GM08714 (cell line): ENCODE measurements at regions not wholly inside any gene's neighbourhood (a gene's known extent, or its start where the extent isn't known, plus 50 kb on each side); places are given as distances from the start of the nearest gene placed in this dataset.

Experiments
- H3K4me3 ChIP-seq: fragments of 200-500 bp; sonication (Bioruptor generic); 2 replicates; pipeline ENCODE4 v1.5.1; 2014; ENCODE audit warnings: mild to moderate bottlenecking, low read length, inconsistent platforms
- ZNF274 ChIP-seq: IDR thresholded peaks from 2 replicates; pipeline ENCODE4 v1.6.1; 2012; ENCODE audit warnings: mild to moderate bottlenecking, low read depth, low read length

DNA sequence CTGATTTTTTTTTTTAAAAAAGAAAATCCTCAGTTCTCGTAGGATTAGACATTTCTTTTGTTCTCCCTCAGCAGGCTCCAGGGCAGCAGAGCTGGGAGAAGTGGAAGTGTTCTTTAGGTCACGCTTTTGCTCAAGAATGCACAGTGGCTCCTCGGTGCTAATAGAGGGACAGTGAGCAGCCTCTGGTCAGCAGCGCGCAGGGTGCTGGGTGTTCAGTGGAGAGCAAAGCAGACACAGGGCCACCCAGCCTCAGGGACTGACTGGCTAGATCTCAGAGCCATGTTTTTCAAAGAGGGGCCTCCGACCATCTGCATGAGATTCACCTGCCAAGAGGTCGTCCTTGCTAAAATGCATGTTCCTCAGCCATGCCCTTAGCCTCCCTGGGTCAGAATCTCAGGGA is 218.8 kb downstream of the HAUS1 start:
- TF ChIP-seq ZNF274, result no peak
- no peak overlapping the region for H3K4me3 ChIP-seq

DNA sequence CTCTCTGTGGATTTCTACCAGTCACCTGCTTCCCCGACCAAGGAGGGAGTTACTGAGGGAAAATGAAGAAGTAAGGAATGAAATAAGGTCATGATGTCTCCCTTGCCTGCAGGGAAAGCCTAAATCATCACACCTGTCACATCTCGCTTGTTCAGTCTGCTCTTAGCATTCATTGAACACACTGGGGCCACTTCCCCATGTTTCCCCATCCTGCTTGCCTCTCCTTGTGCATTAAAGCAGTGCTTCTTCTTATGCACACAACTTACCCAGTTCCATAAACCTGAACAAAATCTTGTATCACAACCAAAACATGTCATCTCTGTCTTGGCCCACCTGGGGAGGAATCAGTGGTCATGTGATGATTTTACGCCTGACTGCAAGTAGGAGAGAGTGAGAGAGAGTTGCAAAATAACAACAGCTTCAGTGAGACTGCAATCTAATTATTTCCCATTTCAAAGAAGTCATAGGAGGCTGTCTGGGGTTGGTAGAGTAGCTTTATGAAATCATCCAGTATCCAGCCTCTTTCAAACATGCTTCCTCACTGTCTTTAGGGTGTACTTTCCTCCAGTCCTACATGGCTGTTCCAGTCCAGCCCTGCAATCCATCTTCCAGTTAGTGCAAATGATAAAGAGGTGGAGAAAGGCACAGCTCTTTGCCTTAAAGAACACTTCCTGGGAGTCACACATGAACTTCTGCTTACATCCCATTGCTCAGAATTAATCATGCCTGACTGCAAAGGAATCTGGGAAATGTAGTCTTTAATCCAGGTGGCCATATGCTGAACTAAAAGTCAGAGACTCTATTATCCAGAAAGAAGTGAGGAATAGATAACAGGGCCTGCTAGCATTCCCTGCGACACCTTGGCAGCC is 220.1 kb downstream of the HAUS1 start:
- no peak for TF ChIP-seq ZNF274

DNA sequence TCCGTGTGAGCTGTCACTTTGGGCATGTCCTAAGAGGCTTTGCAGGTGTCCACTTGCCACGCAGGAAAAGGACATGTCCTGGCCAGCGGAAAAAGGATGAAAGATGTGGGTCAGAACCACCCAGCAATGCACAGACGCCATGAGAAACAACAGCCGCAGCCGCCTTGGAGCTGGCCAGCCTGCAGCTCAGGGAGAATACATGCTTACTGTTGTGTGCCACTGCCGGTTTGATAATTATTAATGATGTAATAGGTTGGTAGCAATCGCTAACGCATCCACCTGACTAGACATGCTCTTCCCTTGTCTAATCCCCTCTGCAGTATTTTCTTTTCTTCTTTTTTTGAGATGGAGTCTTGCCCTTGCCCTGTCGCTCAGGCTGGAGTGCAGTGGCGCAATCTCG is 221.7 kb downstream of the HAUS1 start:
- no peak overlapping the region for H3K4me3 ChIP-seq
- TF ChIP-seq ZNF274, result no peak

More for the DNA sequence above, 220.1 kb downstream of the HAUS1 start:
- no peak overlapping the region for H3K4me3 ChIP-seq

DNA sequence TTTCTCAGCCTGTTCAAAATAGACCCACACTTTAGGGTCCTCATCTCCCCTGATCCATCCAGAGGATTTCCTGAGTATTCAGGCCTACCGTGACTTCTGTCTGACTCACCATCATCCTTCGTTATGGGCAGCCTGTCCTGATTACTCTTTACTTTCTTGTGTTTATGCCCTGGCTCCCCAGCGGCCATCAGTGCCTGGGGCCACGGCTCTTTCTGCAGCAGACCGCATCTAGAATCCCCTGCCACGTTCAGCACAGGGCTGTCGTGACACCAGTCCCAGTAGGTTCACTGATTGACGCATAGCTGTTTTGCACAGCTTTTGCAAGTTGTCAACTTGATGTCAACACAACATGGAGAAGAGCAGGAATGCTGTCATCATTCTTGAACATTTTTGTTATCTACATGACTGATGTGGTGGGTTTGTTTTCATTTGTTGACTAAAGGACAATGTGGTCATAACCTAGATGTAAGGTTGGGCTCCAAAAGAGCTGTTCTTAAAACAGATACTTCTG is 225.6 kb downstream of the HAUS1 start:
- TF ChIP-seq ZNF274, result no peak

DNA sequence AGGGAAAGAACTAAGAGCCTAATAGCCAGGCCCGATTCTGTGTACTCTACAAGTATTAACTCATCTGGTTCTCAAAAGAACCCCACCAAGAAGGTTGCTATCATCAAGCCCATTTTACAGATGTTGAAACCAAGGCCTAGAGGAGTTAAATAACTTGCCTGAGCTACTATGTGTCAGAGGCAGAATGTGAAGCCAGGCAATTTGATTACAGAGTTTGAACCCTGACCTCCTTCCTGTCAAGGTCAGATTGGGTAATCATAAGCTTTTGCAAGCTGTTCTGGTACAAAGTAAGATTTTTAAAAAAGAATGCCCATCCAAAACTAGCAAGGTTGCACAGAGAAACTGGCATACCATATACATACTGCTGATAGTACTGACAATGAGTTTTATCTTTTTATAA is 227.1 kb downstream of the HAUS1 start:
- TF ChIP-seq ZNF274, result no peak

More for the DNA sequence above, 225.6 kb downstream of the HAUS1 start:
- no peak overlapping the region for H3K4me3 ChIP-seq

DNA sequence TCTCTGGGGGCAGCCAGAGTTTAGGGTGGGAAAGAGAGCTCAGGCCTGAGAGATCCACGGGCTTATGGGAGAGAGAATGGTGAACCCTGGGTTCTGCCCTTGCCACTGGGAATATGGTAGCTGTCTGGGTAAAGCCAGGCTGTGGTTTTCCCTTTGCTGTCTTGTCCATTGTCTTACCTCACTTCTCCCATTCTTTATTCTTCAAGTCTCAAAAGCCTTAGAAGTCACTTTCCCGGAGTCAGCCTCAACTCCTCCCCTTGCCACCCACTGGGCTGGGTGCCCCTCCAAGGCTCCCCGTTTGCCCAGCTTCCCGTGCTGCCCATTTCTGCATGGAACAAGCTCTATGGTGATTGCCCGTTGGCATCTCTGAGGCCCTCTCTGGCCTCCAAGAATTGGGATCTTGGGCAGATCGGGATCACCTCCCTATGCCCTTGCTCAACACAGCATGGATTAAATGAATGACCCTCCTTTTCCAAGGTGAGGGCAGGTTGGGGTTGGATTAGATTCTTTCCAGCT is 228.2 kb downstream of the HAUS1 start:
- no peak overlapping the region for H3K4me3 ChIP-seq
- no peak for TF ChIP-seq ZNF274

More for the DNA sequence above, 227.1 kb downstream of the HAUS1 start:
- no peak overlapping the region for H3K4me3 ChIP-seq

DNA sequence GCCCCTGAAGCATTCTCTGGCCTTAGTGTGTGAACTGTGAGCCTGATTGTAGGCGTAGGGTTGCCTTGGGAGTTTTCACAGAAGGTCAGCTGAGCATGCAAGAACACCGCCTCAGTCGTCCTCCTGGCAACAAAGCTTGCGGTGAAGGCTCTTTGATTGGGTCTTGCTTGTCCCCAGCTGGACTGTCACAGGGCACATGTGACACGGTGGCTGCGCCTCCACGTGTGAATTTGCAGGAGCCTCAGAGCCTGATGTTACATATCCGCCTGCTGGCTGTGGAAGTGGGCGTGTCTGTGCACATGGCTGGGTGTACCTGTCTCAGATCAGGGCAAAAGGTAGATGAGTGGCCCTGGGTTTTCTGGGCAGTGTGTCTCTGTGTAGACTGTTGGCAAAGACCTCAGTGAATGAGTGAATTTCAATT is 228.7 kb downstream of the HAUS1 start:
- H3K4me3 ChIP-seq, result no peak overlapping the region
- TF ChIP-seq ZNF274, result no peak

DNA sequence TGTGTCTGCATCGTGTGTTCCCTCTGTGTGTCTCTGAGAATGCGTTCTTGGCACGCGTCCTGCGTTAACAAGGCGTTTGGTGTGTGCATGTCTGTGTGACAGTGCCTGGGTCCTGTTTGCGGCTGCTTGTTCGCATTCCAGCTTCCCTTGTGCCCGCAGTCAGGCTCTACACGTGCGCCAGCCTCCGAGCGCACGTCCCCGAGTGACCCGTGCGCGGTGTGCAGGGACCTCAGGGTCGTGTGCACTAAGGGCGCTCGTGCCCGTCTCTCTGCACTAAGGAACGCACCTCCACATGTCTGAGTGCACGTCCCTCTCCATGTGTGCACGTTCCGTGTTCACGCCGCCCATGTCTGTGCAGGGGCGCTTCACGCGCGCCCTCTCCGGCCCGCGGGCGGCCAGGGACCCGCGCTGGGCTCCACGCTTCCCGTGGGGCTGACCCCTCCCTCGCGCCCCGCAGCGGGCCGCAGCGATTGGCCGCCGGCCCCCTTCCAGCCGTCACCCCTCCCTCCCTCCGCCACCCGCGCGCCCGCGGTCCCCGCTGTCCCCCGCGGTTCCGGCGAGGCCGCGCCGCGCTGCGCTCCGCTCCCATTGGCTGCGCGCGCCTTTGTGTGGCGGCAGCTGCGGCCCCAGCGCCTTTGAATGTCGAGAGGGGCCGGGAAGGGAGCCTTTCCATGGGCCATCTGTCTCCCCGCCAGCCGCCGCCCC is 229.4 kb downstream of the HAUS1 start:
- H3K4me3 ChIP-seq, result peak overlapping the region; percentile 38; the same call in 1 of the 2 replicates
- TF ChIP-seq ZNF274, result no peak

DNA sequence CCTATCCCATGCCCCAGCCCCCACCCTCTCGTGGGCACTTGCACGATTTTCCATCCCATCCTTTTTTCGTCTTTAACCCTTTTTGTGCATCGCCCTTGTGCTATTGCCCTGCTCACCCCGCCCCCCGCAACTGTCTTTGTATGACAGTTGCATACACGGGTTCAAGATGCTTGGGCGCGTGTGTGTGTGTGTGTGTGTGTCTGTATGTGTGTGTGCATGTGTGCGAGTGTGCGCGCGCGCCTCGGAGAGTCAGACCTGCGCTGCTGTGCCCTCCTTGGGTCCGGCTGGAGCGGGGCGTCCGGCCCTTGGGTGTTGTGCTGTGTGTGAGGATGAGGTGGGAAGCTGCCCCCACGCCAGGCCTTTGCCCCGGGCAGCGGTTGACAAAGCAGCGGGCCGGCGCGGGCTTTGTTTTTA is 230.7 kb downstream of the HAUS1 start:
- TF ChIP-seq ZNF274, result no peak
- peak overlapping the region; percentile 55; the same call in 1 of the 2 replicates for H3K4me3 ChIP-seq

DNA sequence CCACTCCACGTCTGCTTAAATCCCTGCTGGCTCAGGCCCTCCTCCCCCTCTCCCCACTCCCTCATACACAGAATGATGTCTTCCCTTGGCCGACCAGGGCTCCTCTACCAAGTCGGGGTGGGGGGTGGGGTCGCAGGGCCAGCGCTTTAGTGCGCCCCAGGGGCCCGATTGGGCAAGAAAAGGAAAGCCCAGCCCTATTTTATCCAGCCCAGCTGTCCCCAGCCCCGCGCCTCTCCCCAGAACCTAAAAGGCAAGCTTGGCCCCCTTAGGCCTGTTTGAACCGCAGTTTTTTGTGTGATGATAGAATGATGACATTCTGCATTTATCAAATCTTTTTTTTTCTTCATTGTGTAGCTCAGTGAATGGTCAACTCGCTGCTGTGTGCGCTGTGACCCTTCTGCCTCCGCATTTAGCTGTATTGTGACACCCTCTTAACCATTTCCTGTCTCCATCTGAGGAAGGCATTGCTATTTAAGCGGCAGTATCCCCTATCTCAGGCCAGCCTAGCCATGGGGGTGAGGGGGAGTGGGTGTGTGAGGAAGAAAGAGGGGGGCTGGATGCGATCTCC is 231.4 kb downstream of the HAUS1 start:
- TF ChIP-seq ZNF274, result no peak
- no peak overlapping the region for H3K4me3 ChIP-seq

DNA sequence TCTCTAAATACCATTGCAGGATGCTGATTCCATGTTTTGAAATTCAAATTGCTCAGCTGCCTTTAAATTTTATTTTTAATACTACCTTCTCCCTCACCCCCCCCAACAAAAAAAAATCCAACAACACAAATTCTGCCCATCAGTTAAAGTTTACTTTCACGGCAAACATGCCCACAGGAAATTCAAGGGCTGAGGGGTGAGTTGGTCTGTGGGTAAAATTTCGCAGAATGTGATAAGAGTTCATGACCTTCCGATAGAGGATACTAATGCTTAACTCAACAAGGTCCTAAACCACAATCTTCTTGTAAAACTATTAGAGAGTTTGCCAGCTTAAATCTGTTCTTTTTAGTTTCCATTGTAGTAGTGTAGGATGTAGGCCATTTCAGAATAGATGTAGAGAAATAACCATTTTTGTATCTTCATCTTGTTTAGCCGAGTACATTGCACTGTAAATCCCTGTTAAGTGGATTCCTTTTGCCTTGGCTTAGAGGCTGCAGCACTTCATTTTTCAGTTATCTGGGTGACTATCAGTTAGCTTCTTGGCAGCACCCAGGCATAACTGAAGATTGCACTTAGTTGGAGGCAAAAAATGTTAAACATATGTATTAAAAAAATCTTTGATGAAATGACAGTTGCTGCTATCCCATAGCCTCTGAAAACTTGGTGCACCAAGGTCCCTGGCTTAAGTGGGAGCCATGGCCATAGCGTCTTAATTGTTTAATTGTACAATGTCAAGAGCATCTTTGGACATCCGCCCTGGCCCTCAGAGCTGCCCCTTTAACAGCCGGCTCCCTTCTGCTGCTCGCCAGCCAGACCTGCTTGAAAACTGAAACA is 232.3 kb downstream of the HAUS1 start:
- H3K4me3 ChIP-seq, result no peak overlapping the region
- TF ChIP-seq ZNF274, result no peak

DNA sequence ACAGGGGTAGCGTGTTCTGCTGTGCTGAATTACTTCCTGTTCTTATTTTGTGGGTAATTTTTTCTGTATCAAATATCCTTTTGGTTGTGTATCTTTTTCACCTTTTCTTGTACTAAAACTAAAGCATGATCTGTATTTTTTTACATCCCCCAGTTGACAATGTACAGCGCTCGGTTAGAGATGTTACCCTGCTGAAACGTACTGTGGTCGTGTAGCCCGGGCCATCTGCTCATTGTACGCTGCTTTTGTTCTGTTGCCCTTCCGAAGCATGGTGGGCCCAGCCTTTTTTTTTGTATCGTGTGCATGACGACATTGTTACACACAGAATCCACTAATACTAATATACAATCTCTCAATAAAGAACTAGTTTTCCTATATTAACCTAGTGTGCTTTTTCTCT is 233.1 kb downstream of the HAUS1 start:
- no peak for TF ChIP-seq ZNF274
- no peak overlapping the region for H3K4me3 ChIP-seq

DNA sequence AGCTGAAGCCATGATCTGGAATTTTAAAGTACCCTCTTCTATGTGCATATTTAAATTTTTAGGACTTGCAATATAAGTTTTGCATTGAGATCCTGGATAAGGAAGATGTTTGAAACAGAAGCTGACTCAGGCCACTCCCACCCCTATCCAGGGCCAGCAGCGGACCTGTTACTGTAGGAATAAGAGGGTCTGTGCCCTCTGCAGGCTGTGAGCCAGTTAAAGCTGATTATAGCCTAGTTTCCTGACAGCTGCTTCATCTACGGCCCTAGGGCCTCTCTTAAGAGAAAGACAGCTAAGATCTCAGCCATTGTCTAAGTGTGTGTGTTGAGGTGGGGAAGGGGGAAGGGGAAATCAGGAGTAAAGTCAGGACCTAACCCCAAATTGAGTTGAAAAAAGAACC is 234.0 kb downstream of the HAUS1 start:
- H3K4me3 ChIP-seq, result no peak overlapping the region
- TF ChIP-seq ZNF274, result no peak

DNA sequence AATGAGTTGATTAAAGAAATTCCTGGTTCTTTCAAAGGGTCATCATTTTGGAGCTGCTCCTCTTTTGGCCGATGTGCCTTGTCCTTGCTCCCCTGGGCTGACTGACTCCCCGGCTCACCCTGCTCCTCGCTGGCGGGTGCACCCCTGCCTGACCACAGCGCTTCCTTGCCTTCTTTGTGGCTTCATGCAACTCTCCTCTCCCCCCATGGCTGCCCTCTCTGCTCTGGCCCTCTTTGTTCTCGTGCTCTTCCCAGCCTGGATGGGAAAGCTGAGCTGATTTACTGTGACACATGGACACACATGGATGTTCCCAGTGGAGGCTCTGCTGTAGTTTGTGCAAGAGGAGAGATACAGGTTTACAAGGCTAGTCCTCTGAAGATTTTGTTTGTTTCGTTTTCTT is 234.6 kb downstream of the HAUS1 start:
- H3K4me3 ChIP-seq, result no peak overlapping the region
- no peak for TF ChIP-seq ZNF274

DNA sequence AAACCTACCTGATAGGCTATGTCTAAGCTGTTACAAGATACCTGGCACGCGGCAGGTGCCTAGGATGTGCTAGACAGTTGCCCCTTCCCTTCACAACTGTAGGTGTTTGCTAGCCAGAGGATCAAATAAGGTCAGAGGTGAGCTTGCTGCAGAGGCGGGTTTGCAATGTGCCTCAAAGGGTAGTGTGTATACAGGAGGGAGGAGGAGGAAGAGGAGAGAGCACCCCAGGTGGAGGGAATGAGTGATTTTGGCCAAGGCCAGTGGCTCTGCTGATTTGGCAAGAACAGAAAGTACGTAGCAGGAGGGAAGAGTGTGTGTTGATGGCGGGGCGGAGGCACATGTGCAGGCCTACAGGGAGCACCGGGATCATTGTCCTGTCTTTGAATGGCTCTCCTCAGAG is 236.5 kb downstream of the HAUS1 start:
- no peak for TF ChIP-seq ZNF274
- H3K4me3 ChIP-seq, result no peak overlapping the region
